Fibroblast of lung (primary cell): ENCODE measurements at regions not wholly inside any gene's neighbourhood (a gene's known extent, or its start where the extent isn't known, plus 50 kb on each side); places are given as distances from the start of the nearest gene placed in this dataset.

ENCODE experiments used
- DNase-seq, 2 donors: peaks; one replicate each; pipeline versions ENCODE4 v3.0.0 to v3.0.0-alpha.2; 2010; ENCODE audit warnings: low read depth in 2 of 2
- H2AFZ ChIP-seq: 2 replicates; pipeline ENCODE4 v1.5.1; 2012; ENCODE audit warnings: low read length, control low read depth, inconsistent platforms
- H3K27ac ChIP-seq: 2 replicates; pipeline ENCODE4 v1.5.1; 2011; ENCODE audit warnings: low read length, control low read depth; ENCODE audit not compliant: insufficient read depth
- H3K27me3 ChIP-seq: 2 replicates; pipeline ENCODE4 v1.5.1; 2011; ENCODE audit warnings: mild to moderate bottlenecking, low read length; ENCODE audit not compliant: control insufficient read depth, insufficient read depth
- H3K36me3 ChIP-seq: 2 replicates; pipeline ENCODE4 v1.5.1; 2011; ENCODE audit warnings: low read length; ENCODE audit not compliant: control insufficient read depth, insufficient read depth
- H3K4me1 ChIP-seq: 2 replicates; pipeline ENCODE4 v1.5.1; 2011; ENCODE audit warnings: low read length; ENCODE audit not compliant: control insufficient read depth, insufficient read depth; ENCODE audit errors: extremely low read depth
- H3K4me2 ChIP-seq: 2 replicates; pipeline ENCODE4 v1.5.1; 2011; ENCODE audit warnings: low read length, control low read depth; ENCODE audit not compliant: insufficient read depth; ENCODE audit errors: extremely low read depth
- H3K4me3 ChIP-seq, 4 experiments: fragments of 200-600 bp in 1 of 4; sonication (generic) in 1 of 4; replicated peaks in 1 of 4; 2 replicates each; pipeline ENCODE4 v1.5.1; 2011 to 2016; ENCODE audit warnings: low read length in 4 of 4, low read depth in 3 of 4, mild to moderate bottlenecking in 3 of 4, control low read depth in 2 of 4, inconsistent platforms in 1 of 4, mixed read lengths in 1 of 4; ENCODE audit not compliant: insufficient read depth in 1 of 4; ENCODE audit errors: control extremely low read depth in 1 of 4
- H3K79me2 ChIP-seq: 2 replicates; pipeline ENCODE4 v1.5.1; 2012; ENCODE audit warnings: mild to moderate bottlenecking, low read length, inconsistent platforms; ENCODE audit not compliant: control insufficient read depth, insufficient read depth
- H3K9ac ChIP-seq: 2 replicates; pipeline ENCODE4 v1.5.1; 2011; ENCODE audit warnings: mild to moderate bottlenecking, low read length, control low read depth; ENCODE audit not compliant: insufficient read depth
- H3K9me3 ChIP-seq: 2 replicates; pipeline ENCODE4 v1.5.1; 2012; ENCODE audit warnings: low read depth, low read length; ENCODE audit not compliant: control insufficient read depth, insufficient read depth
- H4K20me1 ChIP-seq: 2 replicates; pipeline ENCODE4 v1.5.1; 2011; ENCODE audit warnings: low read length; ENCODE audit not compliant: control insufficient read depth, insufficient read depth; ENCODE audit errors: extremely low read depth
- CTCF ChIP-seq, 2 donors: IDR thresholded peaks in 1 of 2; conservative IDR thresholded peaks in 1 of 2; 1 replicate in 1 of 2; 2 replicates in 1 of 2; pipeline ENCODE4 v1.5.1; 2011 to 2012; ENCODE audit warnings: low read length in 2 of 2, control low read depth in 1 of 2, inconsistent platforms in 1 of 2, low read depth in 1 of 2, mild to moderate bottlenecking in 1 of 2
- EZH2 ChIP-seq: IDR thresholded peaks from 2 replicates; pipeline ENCODE4 v1.5.1; 2012; ENCODE audit warnings: low read length, control low read depth, mild to moderate bottlenecking; ENCODE audit errors: missing control alignments

GRCh38 chr6:77183447-77183846 lies 279.8 kb downstream of the HTR1B start:
- Histone ChIP-seq H3K4me1 (no peaks in the 10 kb centered on the region), H3K4me2 (no peak overlapping the region), H2AFZ (no peak overlapping the region), H3K36me3 (no peaks in the 10 kb centered on the region), H3K27me3 (no peaks in the 10 kb centered on the region), H3K9ac (no peak overlapping the region), H3K27ac (no peak overlapping the region), H3K9me3 (no peaks in the 10 kb centered on the region), H3K79me2 (no peaks in the 10 kb centered on the region), H3K4me3 (no peak overlapping the region), H4K20me1 (no peaks in the 10 kb centered on the region)
- DNase-seq, result no peak
- TF ChIP-seq CTCF (conservative IDR thresholded peaks at IDR 0.05 in 1 of 2, IDR thresholded peaks at IDR 0.05 in 1 of 2; ENCODE audit: low read depth in 1 of 2, low read length in 2 of 2), result no peak
- TF ChIP-seq EZH2, result no peak

GRCh38 chr6:77181749-77182148 lies 281.5 kb downstream of the HTR1B start:
- H3K36me3 ChIP-seq, result no peaks in the 10 kb centered on the region
- no peaks in the 10 kb centered on the region for H3K79me2 ChIP-seq
- no peaks in the 10 kb centered on the region for H4K20me1 ChIP-seq
- DNase-seq, result no peak
- no peaks in the 10 kb centered on the region for H3K4me1 ChIP-seq
- no peaks in the 10 kb centered on the region for H3K9me3 ChIP-seq
- no peak overlapping the region for H3K27ac ChIP-seq
- no peak overlapping the region for H3K9ac ChIP-seq
- no peak overlapping the region for H2AFZ ChIP-seq
- no peaks in the 10 kb centered on the region for H3K27me3 ChIP-seq
- no peak for TF ChIP-seq EZH2
- TF ChIP-seq CTCF (conservative IDR thresholded peaks at IDR 0.05 in 1 of 2, IDR thresholded peaks at IDR 0.05 in 1 of 2; ENCODE audit: low read depth in 1 of 2, low read length in 2 of 2), result no peak
- H3K4me2 ChIP-seq, result no peak overlapping the region
- H3K4me3 ChIP-seq, result no peak overlapping the region

GRCh38 chr6:77180326-77180725 lies 283.0 kb downstream of the HTR1B start:
- Histone ChIP-seq H3K4me2 (no peak overlapping the region), H3K27ac (no peak overlapping the region)

More at GRCh38 chr6:77180326-77180725, 283.0 kb downstream of the HTR1B start:
- Histone ChIP-seq H4K20me1 (no peaks in the 10 kb centered on the region), H3K9me3 (no peaks in the 10 kb centered on the region), H3K4me1 (no peaks in the 10 kb centered on the region), H2AFZ (no peak overlapping the region), H3K27me3 (no peaks in the 10 kb centered on the region), H3K9ac (no peak overlapping the region), H3K79me2 (no peaks in the 10 kb centered on the region), H3K4me3 (no peak overlapping the region), H3K36me3 (no peaks in the 10 kb centered on the region)
- DNase-seq, result peak in 1 of 2 donors; percentile 0
- TF ChIP-seq EZH2 (no peak), CTCF (conservative IDR thresholded peaks at IDR 0.05 in 1 of 2, IDR thresholded peaks at IDR 0.05 in 1 of 2; ENCODE audit: low read depth in 1 of 2, low read length in 2 of 2) (no peak)
